ENCODE measurements at regions not wholly inside any gene's neighbourhood (a gene's known extent, or its start where the extent isn't known, plus 50 kb on each side); places are given as distances from the start of the nearest gene placed in this dataset.

DNA sequence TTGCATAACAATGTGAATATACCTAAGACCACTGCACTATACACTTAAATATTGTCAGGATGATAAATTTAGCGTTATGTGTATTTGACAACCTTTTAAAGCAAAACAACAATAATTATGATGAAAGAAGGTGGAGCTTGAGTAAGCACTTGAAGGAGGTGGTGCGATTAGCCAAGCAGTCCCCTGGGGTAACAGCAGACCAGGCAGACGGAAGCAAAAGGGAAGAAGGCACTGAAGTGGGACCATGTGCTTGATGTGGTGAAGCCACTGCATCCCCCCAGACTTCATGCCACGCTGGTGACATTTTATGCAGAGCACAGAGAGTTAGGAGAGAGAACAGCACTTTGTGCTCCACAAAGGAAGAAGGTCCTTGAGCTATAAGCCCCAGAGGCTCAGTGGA, 58.3 kb upstream of the ZNF507 start:
- DNase-seq (ENCODE audit: low spot score): no peak
- ChIA-PET POLR2A (ENCODE audit: low non-redundant PET) (no interaction called here), CTCF (interaction anchor here (0.8 kb wide), 1 partner anchor 282 kb away, joined by 3 read pairs; no protein-coding TSS in a partner anchor)
- TF ChIP-seq, protein P1, sequence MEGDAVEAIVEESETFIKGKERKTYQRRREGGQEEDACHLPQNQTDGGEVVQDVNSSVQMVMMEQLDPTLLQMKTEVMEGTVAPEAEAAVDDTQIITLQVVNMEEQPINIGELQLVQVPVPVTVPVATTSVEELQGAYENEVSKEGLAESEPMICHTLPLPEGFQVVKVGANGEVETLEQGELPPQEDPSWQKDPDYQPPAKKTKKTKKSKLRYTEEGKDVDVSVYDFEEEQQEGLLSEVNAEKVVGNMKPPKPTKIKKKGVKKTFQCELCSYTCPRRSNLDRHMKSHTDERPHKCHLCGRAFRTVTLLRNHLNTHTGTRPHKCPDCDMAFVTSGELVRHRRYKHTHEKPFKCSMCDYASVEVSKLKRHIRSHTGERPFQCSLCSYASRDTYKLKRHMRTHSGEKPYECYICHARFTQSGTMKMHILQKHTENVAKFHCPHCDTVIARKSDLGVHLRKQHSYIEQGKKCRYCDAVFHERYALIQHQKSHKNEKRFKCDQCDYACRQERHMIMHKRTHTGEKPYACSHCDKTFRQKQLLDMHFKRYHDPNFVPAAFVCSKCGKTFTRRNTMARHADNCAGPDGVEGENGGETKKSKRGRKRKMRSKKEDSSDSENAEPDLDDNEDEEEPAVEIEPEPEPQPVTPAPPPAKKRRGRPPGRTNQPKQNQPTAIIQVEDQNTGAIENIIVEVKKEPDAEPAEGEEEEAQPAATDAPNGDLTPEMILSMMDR (conservative IDR thresholded peaks at IDR 0.05; ENCODE audit: low read depth): no peak
- no peak overlapping the region for H3K27ac ChIP-seq

DNA sequence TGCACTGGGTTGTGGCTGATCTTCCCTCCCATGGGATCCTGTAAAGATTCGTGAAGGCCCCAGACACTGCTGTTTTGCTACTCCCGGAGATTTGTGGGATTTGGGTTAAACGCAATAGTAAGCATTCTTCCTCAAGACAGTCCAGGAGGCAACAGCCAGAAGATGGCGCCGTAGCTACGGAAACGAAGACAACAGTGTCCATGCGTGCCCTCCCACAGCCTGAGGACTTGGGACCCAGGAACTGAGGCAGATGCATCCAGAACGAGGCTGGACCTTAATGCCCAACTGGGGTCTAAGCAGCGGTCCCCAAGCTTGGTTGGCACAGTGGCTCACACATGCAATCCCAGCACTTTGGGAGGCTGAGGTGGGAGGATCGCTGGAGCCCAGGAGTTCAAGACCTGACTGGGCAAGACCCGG, 57.6 kb upstream of the ZNF507 start:
- H3K27ac ChIP-seq: no peak overlapping the region
- no peak for DNase-seq (ENCODE audit: low spot score)
- POLR2A ChIA-PET (ENCODE audit: low non-redundant PET): no interaction called here
- CTCF ChIA-PET: interaction anchor here (0.5 kb wide), 1 partner anchor 9 kb away, joined by 3 read pairs; no protein-coding TSS in a partner anchor
- TF ChIP-seq, protein P1 (conservative IDR thresholded peaks at IDR 0.05; ENCODE audit: low read depth): 0 out of 2 replicates have a peak, but pooled peaks have one; percentile 15

DNA sequence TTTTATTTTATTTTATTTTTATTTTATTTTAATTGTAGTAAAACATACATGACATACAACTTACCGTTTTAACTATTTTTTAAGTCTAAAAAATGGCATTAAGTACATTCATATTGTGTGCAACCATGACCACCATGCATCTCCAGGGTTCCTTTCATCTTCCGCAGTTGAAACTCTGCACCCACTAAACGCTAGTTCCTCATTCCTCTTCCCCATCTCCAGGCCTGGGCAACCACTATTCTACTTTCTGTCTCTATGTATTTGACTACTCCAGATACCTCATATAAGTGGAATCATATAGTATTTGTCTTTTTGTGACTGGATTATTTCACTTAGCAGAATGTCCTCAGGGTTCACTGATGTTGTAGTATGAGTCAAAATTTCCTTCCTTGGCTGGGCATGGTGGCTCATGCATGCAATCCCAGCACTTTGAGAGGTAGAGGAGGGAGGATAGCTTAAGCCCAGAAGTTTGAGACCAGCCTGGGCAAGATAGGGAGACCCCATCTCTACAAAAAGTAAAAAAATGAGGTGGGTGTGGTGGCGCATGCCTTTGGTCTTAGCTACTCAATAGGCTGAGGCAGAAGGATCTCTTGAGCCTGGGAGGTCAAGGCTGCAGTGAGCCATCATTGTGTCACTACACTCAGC, 55.7 kb upstream of the ZNF507 start:
- no peak for DNase-seq (ENCODE audit: low spot score)
- CTCF ChIA-PET: no interaction called here
- POLR2A ChIA-PET (ENCODE audit: low non-redundant PET): no interaction called here
- H3K27ac ChIP-seq: no peak overlapping the region
- TF ChIP-seq, protein P1 (conservative IDR thresholded peaks at IDR 0.05; ENCODE audit: low read depth): no peak

DNA sequence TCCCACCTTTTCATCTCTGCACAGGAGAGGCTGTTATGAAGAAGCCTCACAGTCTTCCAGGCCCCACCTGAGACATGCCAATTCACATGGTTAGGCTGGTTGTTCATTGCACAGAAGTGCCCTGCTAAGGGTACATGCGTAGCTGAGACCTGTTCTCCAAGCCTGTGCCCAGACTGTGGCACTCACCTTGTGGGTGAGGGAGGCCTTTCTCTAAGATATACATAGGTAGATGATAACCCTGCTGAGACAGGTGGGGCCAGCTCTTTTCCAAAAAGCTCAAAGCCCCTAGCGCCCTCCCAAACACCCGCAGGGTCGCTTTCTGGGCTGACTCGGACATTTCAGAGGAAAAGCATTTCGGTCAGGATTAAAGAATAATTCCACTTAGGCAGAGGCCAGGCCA, 53.5 kb upstream of the ZNF507 start:
- ChIA-PET POLR2A (ENCODE audit: low non-redundant PET) (no interaction called here), CTCF (no interaction called here)
- TF ChIP-seq, protein P1 (conservative IDR thresholded peaks at IDR 0.05; ENCODE audit: low read depth): no peak
- no peak for DNase-seq (ENCODE audit: low spot score)
- no peak overlapping the region for H3K27ac ChIP-seq

DNA sequence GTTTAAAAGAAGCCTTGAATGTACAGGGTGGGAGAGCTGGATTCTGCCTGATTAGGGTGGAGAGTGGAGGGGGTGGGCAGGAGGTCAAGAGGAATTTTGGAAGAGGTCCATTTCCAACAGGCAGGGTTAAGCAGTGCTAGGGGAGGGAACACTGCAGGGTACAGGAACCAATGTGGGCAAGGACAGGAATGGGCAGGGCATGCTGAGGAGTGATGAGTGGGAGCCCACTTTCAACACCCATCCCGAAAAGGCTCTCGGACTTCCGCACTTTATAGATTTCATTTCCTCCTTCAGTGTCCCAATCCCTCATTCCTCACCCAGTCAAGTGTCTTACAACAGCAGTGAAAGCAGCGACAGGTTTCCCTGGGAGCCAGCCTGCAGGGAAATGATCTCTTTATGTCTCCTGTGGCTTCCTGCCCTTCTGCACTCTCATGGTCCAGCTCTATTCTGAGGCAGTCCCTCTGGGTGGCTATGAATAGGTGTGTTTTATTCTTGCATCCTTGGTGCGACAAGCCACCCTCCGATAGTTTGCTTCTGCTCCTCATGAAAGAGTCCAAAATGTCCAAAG, 50.5 kb upstream of the ZNF507 start:
- TF ChIP-seq, protein P1 (conservative IDR thresholded peaks at IDR 0.05; ENCODE audit: low read depth): no peak
- DNase-seq (ENCODE audit: low spot score): no peak
- POLR2A ChIA-PET (ENCODE audit: low non-redundant PET): no interaction called here
- CTCF ChIA-PET: interaction anchor here (0.6 kb wide), 2 partner anchors 235 to 1612 kb away, joined by 4 read pairs; no protein-coding TSS in a partner anchor
- H3K27ac ChIP-seq: no peak overlapping the region
